Stimulated activated CD8-positive, alpha-beta memory T cell treated with anti-CD3 and anti-CD28 coated beads, Interleukin-12 subunit alpha, Interleukin-12 subunit beta, amount 100 ng/mL, for 24 hours (primary cell): ENCODE measurements at regions not wholly inside any gene's neighbourhood (a gene's known extent, or its start where the extent isn't known, plus 50 kb on each side); places are given as distances from the start of the nearest gene placed in this dataset.

Experiments
- DNase-seq: peaks from one replicate; pipeline ENCODE4 v3.0.0-alpha.2; 2020; ENCODE audit errors: extremely low read depth

DNA sequence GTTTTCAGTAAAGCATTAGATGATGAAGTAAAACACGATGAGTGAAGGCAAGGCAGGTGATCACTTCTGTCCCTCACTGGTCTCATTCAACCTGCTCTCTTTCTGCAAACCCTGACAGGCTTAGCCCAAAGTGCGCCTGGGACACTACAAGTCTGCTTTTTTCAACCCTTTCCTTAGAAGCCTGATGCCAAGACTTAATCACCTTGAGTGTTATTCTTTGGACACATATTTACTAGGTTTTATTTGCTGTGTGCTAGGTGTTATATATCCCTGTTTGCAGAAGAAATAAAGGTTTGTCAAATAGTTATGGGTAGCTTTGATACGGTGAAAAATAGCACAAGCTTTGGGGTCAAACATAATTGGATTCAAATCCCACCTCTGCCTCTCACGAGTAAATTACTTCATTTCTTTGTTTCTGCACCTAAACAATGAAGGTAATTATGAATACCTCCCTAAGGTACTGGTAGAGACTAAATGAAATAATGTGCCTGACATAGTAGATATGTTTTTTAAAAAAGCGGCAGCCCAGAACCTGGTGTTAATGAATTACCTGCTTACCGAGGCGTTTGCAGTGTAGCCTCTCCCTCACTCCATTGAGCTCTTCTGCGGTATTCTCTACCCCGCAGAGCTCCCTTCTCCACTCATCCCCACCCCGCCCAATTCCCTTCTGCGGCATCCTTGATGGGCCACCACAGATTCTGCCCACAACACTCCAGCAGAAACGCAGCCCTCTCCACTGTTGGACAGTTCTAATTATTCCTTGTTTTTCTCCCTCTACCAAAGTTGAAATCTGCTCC is 269.0 kb upstream of the TPM1 start:
- DNase-seq: no peak

DNA sequence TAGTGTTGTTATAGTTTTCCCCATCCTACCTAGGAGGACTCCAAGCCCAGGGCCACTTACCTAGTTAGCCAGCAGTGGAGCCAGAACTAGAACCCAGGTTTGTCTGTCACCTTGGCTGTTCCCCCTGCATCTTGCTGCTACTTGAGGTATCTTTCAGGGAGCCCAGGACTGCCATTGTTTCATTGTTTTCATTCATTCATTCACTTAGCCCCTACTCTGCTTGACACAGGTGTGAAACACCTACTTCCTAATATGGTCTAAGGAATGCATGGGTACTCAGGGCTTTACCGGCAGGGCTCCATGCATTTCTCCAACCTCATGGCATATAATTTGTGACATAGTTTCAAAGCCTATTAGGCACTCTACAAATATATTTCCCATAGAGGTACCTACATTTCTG is 266.6 kb upstream of the TPM1 start:
- no peak for DNase-seq

- no peak for DNase-seq
These were observed 264.9 kb upstream of the TPM1 start for GRCh38 chr15:62777671-62778070.

DNA sequence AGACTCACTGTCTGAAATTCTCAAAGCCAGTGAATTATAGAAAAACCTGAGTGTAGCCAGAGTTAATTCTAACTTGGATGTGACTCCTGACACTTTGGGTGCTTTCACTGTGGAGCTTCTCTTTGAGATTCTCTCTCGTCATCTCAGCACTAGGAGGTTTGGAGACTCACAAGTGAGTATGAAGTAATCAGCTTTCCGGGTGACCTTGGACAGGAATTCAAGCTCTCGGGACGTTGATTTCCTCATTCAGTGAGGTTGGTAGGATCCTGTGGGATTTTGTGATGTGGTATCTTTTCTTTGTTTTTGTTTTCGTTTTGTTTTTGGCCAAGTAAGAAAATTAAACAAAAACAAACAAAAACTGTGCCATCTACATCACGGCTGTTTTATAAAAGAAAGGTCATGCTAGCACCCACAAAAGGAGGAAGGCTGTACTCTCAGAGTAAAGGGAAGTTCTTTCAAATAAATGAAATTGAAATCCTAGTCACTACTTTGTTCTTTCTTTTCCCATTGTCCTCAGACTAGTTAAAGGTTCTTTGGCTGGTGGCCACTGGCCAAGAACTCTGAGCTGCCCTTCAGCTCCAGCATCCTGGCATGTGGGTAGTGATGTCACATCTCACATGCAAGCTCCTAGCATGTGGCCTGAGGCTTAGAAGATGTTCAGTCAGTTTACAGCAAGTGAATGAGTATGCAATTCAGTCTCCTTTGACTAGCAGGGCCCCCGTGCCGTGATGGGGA is 263.3 kb upstream of the TPM1 start:
- no peak for DNase-seq

DNA sequence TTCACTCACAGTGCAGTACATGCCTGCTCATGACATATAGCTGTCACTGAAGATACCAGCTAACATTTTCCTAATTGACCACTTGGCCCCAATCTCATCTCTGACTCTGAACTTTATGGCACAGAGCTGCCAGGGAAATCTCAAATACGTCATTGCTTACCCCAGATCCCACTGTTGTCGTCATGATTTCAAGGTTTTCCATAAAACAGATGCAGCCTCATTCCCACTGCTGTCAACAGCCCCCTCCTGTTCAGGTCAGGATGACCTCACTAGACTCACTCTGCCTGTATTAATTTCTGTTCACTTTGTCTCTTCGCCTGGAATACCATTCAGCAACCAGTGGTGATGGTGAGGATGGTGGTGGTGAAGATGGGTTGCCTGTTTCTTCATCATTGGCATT is 262.6 kb upstream of the TPM1 start:
- DNase-seq: no peak

GRCh38 chr15:62781081-62781497 is 261.5 kb upstream of the TPM1 start:
- DNase-seq: no peak

- DNase-seq: no peak
These were observed 260.3 kb upstream of the TPM1 start for GRCh38 chr15:62782071-62782841.

- DNase-seq: no peak
These were observed 259.7 kb upstream of the TPM1 start for GRCh38 chr15:62782896-62783295.

- no peak for DNase-seq
These were observed 259.1 kb upstream of the TPM1 start for GRCh38 chr15:62783303-62783957.

DNA sequence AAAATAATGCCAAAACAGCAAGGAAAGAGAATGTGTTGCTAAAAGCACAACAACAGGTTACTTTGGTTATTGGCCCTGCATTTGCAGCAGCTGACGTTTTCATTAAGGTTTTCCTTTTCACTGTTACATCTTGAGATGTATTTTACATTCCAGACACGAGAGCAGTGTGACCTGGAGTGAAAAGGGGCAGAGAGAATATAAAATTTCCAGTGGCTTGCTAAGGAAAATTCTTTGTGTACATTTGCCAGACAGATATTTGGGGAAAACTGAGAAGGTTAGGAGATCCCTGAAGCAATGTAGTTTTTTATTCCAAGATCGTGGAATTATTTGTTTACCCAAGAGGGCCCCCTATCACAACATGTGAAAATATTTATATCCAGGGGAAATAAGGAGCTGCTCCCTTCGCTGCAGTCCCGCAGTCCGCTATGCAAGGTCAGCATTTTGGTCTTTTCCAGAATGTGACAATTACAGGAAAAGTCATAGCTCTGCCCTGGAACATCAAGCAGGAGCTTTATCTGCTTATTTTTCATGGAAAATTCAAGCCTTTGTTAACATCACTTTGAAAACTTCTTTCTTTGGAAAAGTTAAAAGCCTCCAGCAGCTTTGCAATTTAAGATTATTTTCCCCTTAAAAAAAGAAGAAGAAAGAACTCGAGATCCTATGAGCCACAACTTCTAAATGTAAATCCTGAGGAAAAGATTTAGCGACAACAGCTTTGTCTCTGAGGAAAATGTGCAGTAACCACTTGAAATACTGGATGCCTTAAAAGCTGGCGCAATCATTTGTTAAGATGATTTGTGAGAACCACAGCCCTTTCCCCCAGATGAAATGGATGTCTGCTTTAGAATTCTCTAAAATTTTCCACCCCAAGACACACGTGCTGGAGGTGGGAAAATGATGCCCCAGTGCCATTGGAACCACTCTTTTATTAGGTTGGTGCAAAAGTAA is 256.4 kb upstream of the TPM1 start:
- no peak for DNase-seq

DNA sequence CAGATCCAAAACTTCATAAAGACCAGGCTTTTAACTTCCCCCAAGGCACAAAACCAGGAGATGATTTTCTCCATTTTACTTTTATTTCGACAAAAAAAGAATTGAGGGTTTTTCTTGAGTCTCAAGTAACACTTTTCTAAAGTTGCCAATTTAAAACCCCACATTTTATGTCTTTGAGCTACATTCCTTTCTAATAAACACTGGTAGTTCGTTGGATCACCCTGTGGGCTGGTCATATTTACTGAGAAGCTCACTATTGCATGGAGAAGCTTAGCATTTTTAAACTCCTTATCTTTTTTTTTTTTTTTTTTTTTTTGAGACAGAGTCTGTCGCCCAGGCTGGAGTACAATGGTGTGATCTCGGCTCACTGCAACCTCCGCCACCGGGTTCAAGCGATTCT is 255.1 kb upstream of the TPM1 start:
- no peak for DNase-seq

GRCh38 chr15:62788224-62788623 is 254.3 kb upstream of the TPM1 start:
- no peak for DNase-seq

GRCh38 chr15:62790546-62790945 is 252.0 kb upstream of the TPM1 start:
- no peak for DNase-seq

- DNase-seq: no peak
These were observed 250.9 kb upstream of the TPM1 start for GRCh38 chr15:62791694-62792093.

GRCh38 chr15:62792986-62793751 is 249.4 kb upstream of the TPM1 start:
- DNase-seq: no peak

- DNase-seq: no peak
These were observed 248.8 kb upstream of the TPM1 start for GRCh38 chr15:62793752-62794144.

- DNase-seq: no peak
These were observed 247.4 kb upstream of the TPM1 start for GRCh38 chr15:62795171-62795570.

- no peak for DNase-seq
These were observed 246.5 kb upstream of the TPM1 start for GRCh38 chr15:62795700-62796695.

GRCh38 chr15:62797171-62797570 is 245.4 kb upstream of the TPM1 start:
- DNase-seq: no peak
